Nephron (organoid): ENCODE measurements at regions not wholly inside any gene's neighbourhood (a gene's known extent, or its start where the extent isn't known, plus 50 kb on each side); places are given as distances from the start of the nearest gene placed in this dataset.

Source experiments
- H3K27ac Mint-ChIP-seq, 3 experiments: 2 replicates each; pipeline ENCODE4 v1.8.0; 2020; ENCODE audit warnings: mixed read lengths in 3 of 3, mild to moderate bottlenecking in 2 of 3, moderate library complexity in 1 of 3
- H3K27me3 Mint-ChIP-seq: 2 replicates; pipeline ENCODE4 v1.8.0; 2021; ENCODE audit warnings: low read depth, mild to moderate bottlenecking, moderate library complexity, mixed read lengths
- H3K36me3 Mint-ChIP-seq: 2 replicates; pipeline ENCODE4 v1.8.0; 2020; ENCODE audit warnings: low read depth, mixed read lengths
- H3K4me1 Mint-ChIP-seq: 2 replicates; pipeline ENCODE4 v1.8.0; 2020; ENCODE audit warnings: mixed read lengths
- H3K4me3 Mint-ChIP-seq, 3 experiments: 2 replicates each; pipeline ENCODE4 v1.8.0; 2020; ENCODE audit warnings: mild to moderate bottlenecking in 3 of 3, mixed read lengths in 3 of 3, moderate library complexity in 2 of 3
- H3K9me3 Mint-ChIP-seq: 2 replicates; pipeline ENCODE4 v1.8.0; 2020; ENCODE audit warnings: mixed read lengths
- CTCF ChIP-seq, 3 experiments: fragments of 200-600 bp; sonication (generic); IDR thresholded peaks; one replicate each; pipeline ENCODE4 v1.5.0; 2021; ENCODE audit warnings: antibody characterized with exemption in 3 of 3; ENCODE audit not compliant: unreplicated experiment in 3 of 3

GRCh38 chr3:117700573-117701360 lies 991.2 kb downstream of the TUSC7 start:
- H3K4me3 Mint-ChIP-seq, result no peak overlapping the region
- H3K27me3 Mint-ChIP-seq, result no peaks in the 10 kb centered on the region
- H3K4me1 Mint-ChIP-seq, result no peaks in the 10 kb centered on the region
- H3K27ac Mint-ChIP-seq, result no peak overlapping the region
- TF ChIP-seq CTCF (IDR thresholded peaks at IDR 0.05; ENCODE audit: unreplicated experiment in 3 of 3), result no peak
- H3K36me3 Mint-ChIP-seq, result no peaks in the 10 kb centered on the region
- H3K9me3 Mint-ChIP-seq, result no peaks in the 10 kb centered on the region

- Mint-ChIP-seq H3K36me3 (no peaks in the 10 kb centered on the region), H3K4me1 (no peaks in the 10 kb centered on the region), H3K27ac (no peak overlapping the region), H3K9me3 (no peaks in the 10 kb centered on the region), H3K27me3 (no peaks in the 10 kb centered on the region), H3K4me3 (no peak overlapping the region)
- TF ChIP-seq CTCF (IDR thresholded peaks at IDR 0.05; ENCODE audit: unreplicated experiment in 3 of 3), result no peak
Measured at GRCh38 chr3:117705011-117705410, 995.4 kb downstream of the TUSC7 start.

- no peaks in the 10 kb centered on the region for H3K9me3 Mint-ChIP-seq
- H3K4me3 Mint-ChIP-seq, result no peak overlapping the region
- no peaks in the 10 kb centered on the region for H3K4me1 Mint-ChIP-seq
- no peaks in the 10 kb centered on the region for H3K36me3 Mint-ChIP-seq
- TF ChIP-seq CTCF (IDR thresholded peaks at IDR 0.05; ENCODE audit: unreplicated experiment in 3 of 3), result no peak
- H3K27ac Mint-ChIP-seq, result no peak overlapping the region
- H3K27me3 Mint-ChIP-seq, result no peaks in the 10 kb centered on the region
Measured at GRCh38 chr3:117706037-117706436, 996.5 kb downstream of the TUSC7 start.

- no peaks in the 10 kb centered on the region for H3K36me3 Mint-ChIP-seq
- H3K27ac Mint-ChIP-seq, result no peak overlapping the region
- no peak overlapping the region for H3K4me3 Mint-ChIP-seq
- no peaks in the 10 kb centered on the region for H3K4me1 Mint-ChIP-seq
- TF ChIP-seq CTCF (IDR thresholded peaks at IDR 0.05; ENCODE audit: unreplicated experiment in 3 of 3), result no peak
- no peaks in the 10 kb centered on the region for H3K27me3 Mint-ChIP-seq
- H3K9me3 Mint-ChIP-seq, result no peaks in the 10 kb centered on the region
Measured at GRCh38 chr3:117706756-117707155, 997.2 kb downstream of the TUSC7 start.

- TF ChIP-seq CTCF (IDR thresholded peaks at IDR 0.05; ENCODE audit: unreplicated experiment in 3 of 3), result no peak
- no peak overlapping the region for H3K27ac Mint-ChIP-seq
- no peaks in the 10 kb centered on the region for H3K36me3 Mint-ChIP-seq
- H3K4me1 Mint-ChIP-seq, result no peaks in the 10 kb centered on the region
- no peaks in the 10 kb centered on the region for H3K9me3 Mint-ChIP-seq
- no peaks in the 10 kb centered on the region for H3K27me3 Mint-ChIP-seq
- H3K4me3 Mint-ChIP-seq, result no peak overlapping the region
Measured at GRCh38 chr3:117708601-117709000, 999.0 kb downstream of the TUSC7 start.

GRCh38 chr3:117709108-117709507 lies 999.5 kb downstream of the TUSC7 start:
- Mint-ChIP-seq H3K4me3 (no peak overlapping the region), H3K36me3 (no peaks in the 10 kb centered on the region), H3K27ac (no peak overlapping the region), H3K27me3 (no peaks in the 10 kb centered on the region), H3K4me1 (no peaks in the 10 kb centered on the region), H3K9me3 (no peaks in the 10 kb centered on the region)
- TF ChIP-seq CTCF (IDR thresholded peaks at IDR 0.05; ENCODE audit: unreplicated experiment in 3 of 3), result no peak
